ENCODE measurements at regions not wholly inside any gene's neighbourhood (a gene's known extent, or its start where the extent isn't known, plus 50 kb on each side); places are given as distances from the start of the nearest gene placed in this dataset.

- ChIA-PET POLR2A (no interaction called here), CTCF (interaction anchor here (0.6 to 12.3 kb wide), 99 partner anchors 10 to 946 kb away, joined by 3 to 298 read pairs (median 4); partner anchors contain the start of genes AK9, FIG4, SESN1 and WASF1)
- DNase-seq (ENCODE audit: extremely low spot score) = peak; percentile 79
- TF ChIP-seq CTCF (IDR thresholded peaks at IDR 0.05; ENCODE audit: control extremely low read depth, extremely low read depth, low read depth, missing control alignments) = peak; percentile 89
Measured at GRCh38 chr6:110039364-110039980, 61.4 kb downstream of the GPR6 start.

GRCh38 chr6:110039981-110040383 lies 61.9 kb downstream of the GPR6 start:
- ChIA-PET CTCF (interaction anchor here (0.6 to 12.3 kb wide), 96 partner anchors 11 to 946 kb away, joined by 3 to 298 read pairs (median 4); partner anchors contain the start of genes AK9, FIG4, SESN1 and WASF1), POLR2A (no interaction called here)
- DNase-seq (ENCODE audit: extremely low spot score) = peak; percentile 51
- TF ChIP-seq CTCF (IDR thresholded peaks at IDR 0.05; ENCODE audit: control extremely low read depth, extremely low read depth, low read depth, missing control alignments) = peak; percentile 53

- ChIA-PET CTCF (interaction anchor here (1.2 to 12.3 kb wide), 31 partner anchors 11 to 514 kb away, joined by 3 to 298 read pairs (median 6); partner anchors contain the start of genes AK9, FIG4 and WASF1), POLR2A (no interaction called here)
- DNase-seq (ENCODE audit: extremely low spot score) = no peak
- TF ChIP-seq CTCF (IDR thresholded peaks at IDR 0.05; ENCODE audit: control extremely low read depth, extremely low read depth, low read depth, missing control alignments) = no peak
Measured at GRCh38 chr6:110040716-110041115, 62.6 kb downstream of the GPR6 start.

- ChIA-PET POLR2A (no interaction called here), CTCF (interaction anchor here (2.1 to 12.3 kb wide), 7 partner anchors 12 to 513 kb away, joined by 22 to 298 read pairs (median 54); no protein-coding TSS in a partner anchor)
- no peak for DNase-seq (ENCODE audit: extremely low spot score)
- TF ChIP-seq CTCF (IDR thresholded peaks at IDR 0.05; ENCODE audit: control extremely low read depth, extremely low read depth, low read depth, missing control alignments) = no peak
Measured at GRCh38 chr6:110041126-110041525, 63.0 kb downstream of the GPR6 start.

GRCh38 chr6:110041830-110042229 lies 63.7 kb downstream of the GPR6 start:
- ChIA-PET CTCF (interaction anchor here (3.1 to 12.3 kb wide), 6 partner anchors 12 to 513 kb away, joined by 11 to 298 read pairs (median 66); no protein-coding TSS in a partner anchor), POLR2A (no interaction called here)
- DNase-seq (ENCODE audit: extremely low spot score) = no peak
- no peak for TF ChIP-seq CTCF (IDR thresholded peaks at IDR 0.05; ENCODE audit: control extremely low read depth, extremely low read depth, low read depth, missing control alignments)

GRCh38 chr6:110042670-110043296 lies 64.7 kb downstream of the GPR6 start:
- TF ChIP-seq CTCF (IDR thresholded peaks at IDR 0.05; ENCODE audit: control extremely low read depth, extremely low read depth, low read depth, missing control alignments) = no peak
- DNase-seq (ENCODE audit: extremely low spot score) = no peak
- ChIA-PET POLR2A (no interaction called here), CTCF (interaction anchor here (1.3 to 12.3 kb wide), 3 partner anchors 11 to 342 kb away, joined by 3 to 298 read pairs (median 11); no protein-coding TSS in a partner anchor)
